ENCODE measurements at regions not wholly inside any gene's neighbourhood (a gene's known extent, or its start where the extent isn't known, plus 50 kb on each side); places are given as distances from the start of the nearest gene placed in this dataset.

DNA sequence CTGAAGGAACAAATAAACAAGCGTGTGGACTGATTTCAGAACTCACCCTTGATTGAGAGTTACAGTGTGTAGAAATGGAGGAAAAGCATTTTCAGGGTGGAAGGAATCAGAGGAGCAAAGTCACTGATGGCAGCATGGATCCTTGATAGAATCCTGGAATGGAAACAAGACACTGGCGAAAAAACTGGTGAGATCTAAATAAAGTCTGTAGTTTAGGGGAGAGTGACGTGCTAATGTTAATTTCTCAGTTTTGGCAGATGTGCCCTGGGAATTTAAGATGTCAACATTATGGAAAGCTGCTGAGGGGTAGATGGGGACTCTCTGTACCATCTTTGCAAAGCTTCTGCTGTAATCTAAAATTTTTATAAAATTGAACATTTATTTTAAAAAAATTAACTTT lies 378.0 kb downstream of the UQCRFS1 start:
- dilution Hi-C loops (cut with MboI; ENCODE audit: extremely low pct_ligation_motif_present, low sequenced_read_pairs) = no loop called here
- intact Hi-C loops (cut with micrococcal nuclease) = no loop called here
- Histone ChIP-seq H3K36me3 (ENCODE audit: control insufficient read depth in 2 of 2, extremely low read depth in 1 of 2, insufficient read depth in 2 of 2, low read length in 2 of 2) (no peaks in the 10 kb centered on the region), H3K9me3 (replicated peaks; ENCODE audit: control insufficient read depth, insufficient read depth, low read length) (peaks cover 4% of the 10 kb centered on the region), H3K27me3 (ENCODE audit: control insufficient read depth in 2 of 2, insufficient read depth in 2 of 2, low read length in 2 of 2) (no peaks in the 10 kb centered on the region), H3K4me1 (ENCODE audit: control insufficient read depth, extremely low read depth, insufficient read depth, low read length) (no peaks in the 10 kb centered on the region), H4K20me1 (replicated peaks; ENCODE audit: control insufficient read depth, extremely low read depth, insufficient read depth, low read length) (no peaks in the 10 kb centered on the region), H3K4me3 (replicated peaks in 1 of 3; ENCODE audit: insufficient read depth in 1 of 3, low read depth in 1 of 3, low read length in 3 of 3) (no peak overlapping the region), H3K9ac (replicated peaks; ENCODE audit: extremely low read depth, insufficient read depth, low read length) (no peak overlapping the region), H3K27ac (ENCODE audit: insufficient read depth, low read depth, low read length) (no peak overlapping the region), H3K4me2 (ENCODE audit: insufficient read depth, low read length) (no peak overlapping the region), H3K79me2 (ENCODE audit: control insufficient read depth, insufficient read depth, low read length) (no peaks in the 10 kb centered on the region), H2AFZ (ENCODE audit: low read depth, low read length) (no peak overlapping the region), H3K9me1 (replicated peaks; ENCODE audit: control insufficient read depth, extremely low read depth, insufficient read depth, low read length) (no peaks in the 10 kb centered on the region)
- no peak for TF ChIP-seq MYC (IDR thresholded peaks at IDR 0.05; ENCODE audit: low read depth, low read length)
- POLR2A ChIA-PET = no interaction called here
- BruUV-seq (replicated peaks) = no TSS peak
- DNase-seq (ENCODE audit: low read depth, low spot score) = no peak
- FAIRE-seq = no peak
- CTCF ChIA-PET = no interaction called here

GRCh38 chr19:28831462-28831861 lies 381.5 kb downstream of the UQCRFS1 start:
- no peaks in the 10 kb centered on the region for H3K79me2 ChIP-seq (ENCODE audit: control insufficient read depth, insufficient read depth, low read length)
- intact Hi-C loops (cut with micrococcal nuclease) = no loop called here
- ChIA-PET CTCF (no interaction called here), POLR2A (no interaction called here)
- no peak overlapping the region for H3K4me3 ChIP-seq (replicated peaks in 1 of 3; ENCODE audit: insufficient read depth in 1 of 3, low read depth in 1 of 3, low read length in 3 of 3)
- dilution Hi-C loops (cut with MboI; ENCODE audit: extremely low pct_ligation_motif_present, low sequenced_read_pairs) = no loop called here
- DNase-seq (ENCODE audit: low read depth, low spot score) (no peak), FAIRE-seq (no peak)
- no peaks in the 10 kb centered on the region for H3K9me1 ChIP-seq (replicated peaks; ENCODE audit: control insufficient read depth, extremely low read depth, insufficient read depth, low read length)
- H3K4me1 ChIP-seq (ENCODE audit: control insufficient read depth, extremely low read depth, insufficient read depth, low read length) = no peaks in the 10 kb centered on the region
- no peak overlapping the region for H2AFZ ChIP-seq (ENCODE audit: low read depth, low read length)
- H3K36me3 ChIP-seq (ENCODE audit: control insufficient read depth in 2 of 2, extremely low read depth in 1 of 2, insufficient read depth in 2 of 2, low read length in 2 of 2) = no peaks in the 10 kb centered on the region
- no peak overlapping the region for H3K4me2 ChIP-seq (ENCODE audit: insufficient read depth, low read length)
- H3K9me3 ChIP-seq (replicated peaks; ENCODE audit: control insufficient read depth, insufficient read depth, low read length) = peaks cover 7% of the 10 kb centered on the region
- no TSS peak for BruUV-seq (replicated peaks)
- TF ChIP-seq, protein P1, sequence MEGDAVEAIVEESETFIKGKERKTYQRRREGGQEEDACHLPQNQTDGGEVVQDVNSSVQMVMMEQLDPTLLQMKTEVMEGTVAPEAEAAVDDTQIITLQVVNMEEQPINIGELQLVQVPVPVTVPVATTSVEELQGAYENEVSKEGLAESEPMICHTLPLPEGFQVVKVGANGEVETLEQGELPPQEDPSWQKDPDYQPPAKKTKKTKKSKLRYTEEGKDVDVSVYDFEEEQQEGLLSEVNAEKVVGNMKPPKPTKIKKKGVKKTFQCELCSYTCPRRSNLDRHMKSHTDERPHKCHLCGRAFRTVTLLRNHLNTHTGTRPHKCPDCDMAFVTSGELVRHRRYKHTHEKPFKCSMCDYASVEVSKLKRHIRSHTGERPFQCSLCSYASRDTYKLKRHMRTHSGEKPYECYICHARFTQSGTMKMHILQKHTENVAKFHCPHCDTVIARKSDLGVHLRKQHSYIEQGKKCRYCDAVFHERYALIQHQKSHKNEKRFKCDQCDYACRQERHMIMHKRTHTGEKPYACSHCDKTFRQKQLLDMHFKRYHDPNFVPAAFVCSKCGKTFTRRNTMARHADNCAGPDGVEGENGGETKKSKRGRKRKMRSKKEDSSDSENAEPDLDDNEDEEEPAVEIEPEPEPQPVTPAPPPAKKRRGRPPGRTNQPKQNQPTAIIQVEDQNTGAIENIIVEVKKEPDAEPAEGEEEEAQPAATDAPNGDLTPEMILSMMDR (IDR thresholded peaks at IDR 0.05; ENCODE audit: extremely low read depth in 1 of 2, insufficient read depth in 1 of 2, low read depth in 1 of 2, low read length in 2 of 2) = no peak
- TF ChIP-seq POLR2AphosphoS5 (IDR thresholded peaks at IDR 0.05; ENCODE audit: insufficient read depth, low read depth, low read length) (no peak), JUN (IDR thresholded peaks at IDR 0.05; ENCODE audit: borderline replicate concordance, insufficient read depth, insufficient read length, low read depth) (no peak), GATA2 (IDR thresholded peaks at IDR 0.05; ENCODE audit: insufficient read depth, insufficient read length, low read depth, low read length) (no peak), EZH2 (IDR thresholded peaks at IDR 0.05; ENCODE audit: borderline replicate concordance, low read depth, low read length, severe bottlenecking) (no peak), MAX (IDR thresholded peaks at IDR 0.05; ENCODE audit: insufficient read depth, insufficient read length) (no peak), MYC (IDR thresholded peaks at IDR 0.05; ENCODE audit: low read depth, low read length) (no peak), FOS (IDR thresholded peaks at IDR 0.05; ENCODE audit: borderline replicate concordance, insufficient read depth, low read length) (no peak), POLR2A (IDR thresholded peaks at IDR 0.05; ENCODE audit: low read depth, low read length) (no peak)
- H3K9ac ChIP-seq (replicated peaks; ENCODE audit: extremely low read depth, insufficient read depth, low read length) = no peak overlapping the region
- H3K27ac ChIP-seq (ENCODE audit: insufficient read depth, low read depth, low read length) = no peak overlapping the region
- no peaks in the 10 kb centered on the region for H3K27me3 ChIP-seq (ENCODE audit: control insufficient read depth in 2 of 2, insufficient read depth in 2 of 2, low read length in 2 of 2)
- no peaks in the 10 kb centered on the region for H4K20me1 ChIP-seq (replicated peaks; ENCODE audit: control insufficient read depth, extremely low read depth, insufficient read depth, low read length)

All from endothelial cell of umbilical vein (primary cell).